Left ventricle myocardium inferior (tissue), 1 donor: ENCODE measurements at regions not wholly inside any gene's neighbourhood (a gene's known extent, or its start where the extent isn't known, plus 50 kb on each side); places are given as distances from the start of the nearest gene placed in this dataset.

Source experiments
- DNase-seq: peaks from one replicate; pipeline ENCODE4 v3.0.0-alpha.2; 2020
- H3K27ac ChIP-seq: fragments of 200-600 bp; replicated peaks from 2 replicates; pipeline ENCODE4 v1.8.0; 2021
- H3K27me3 ChIP-seq: fragments of 200-600 bp; 2 replicates; pipeline ENCODE4 v1.8.0; 2021; ENCODE audit warnings: low read depth
- H3K36me3 ChIP-seq: fragments of 200-600 bp; 2 replicates; pipeline ENCODE4 v1.8.0; 2021
- H3K4me1 ChIP-seq: fragments of 200-600 bp; 2 replicates; pipeline ENCODE4 v1.8.0; 2021
- H3K4me3 ChIP-seq: fragments of 200-600 bp; 2 replicates; pipeline ENCODE4 v1.8.0; 2021; ENCODE audit warnings: mild to moderate bottlenecking, moderate library complexity
- H3K9me3 ChIP-seq: fragments of 200-600 bp; replicated peaks from 2 replicates; pipeline ENCODE4 v1.8.0; 2021
- intact Hi-C: fragments of 100-400 bp; cut with micrococcal nuclease; formaldehyde crosslinking; loops from one replicate; pipeline ENCODE4 v1.11.0; 2022
- TF ChIP-seq, protein P1 (sequence below): fragments of 200-600 bp; IDR thresholded peaks from 2 replicates; pipeline ENCODE4 v1.8.0; 2021; ENCODE audit warnings: antibody characterized with exemption, mild to moderate bottlenecking, borderline replicate concordance
- donor health status: DM: no; HTN: yes; CAD: no; lungs with severe emphysema.

DNA sequence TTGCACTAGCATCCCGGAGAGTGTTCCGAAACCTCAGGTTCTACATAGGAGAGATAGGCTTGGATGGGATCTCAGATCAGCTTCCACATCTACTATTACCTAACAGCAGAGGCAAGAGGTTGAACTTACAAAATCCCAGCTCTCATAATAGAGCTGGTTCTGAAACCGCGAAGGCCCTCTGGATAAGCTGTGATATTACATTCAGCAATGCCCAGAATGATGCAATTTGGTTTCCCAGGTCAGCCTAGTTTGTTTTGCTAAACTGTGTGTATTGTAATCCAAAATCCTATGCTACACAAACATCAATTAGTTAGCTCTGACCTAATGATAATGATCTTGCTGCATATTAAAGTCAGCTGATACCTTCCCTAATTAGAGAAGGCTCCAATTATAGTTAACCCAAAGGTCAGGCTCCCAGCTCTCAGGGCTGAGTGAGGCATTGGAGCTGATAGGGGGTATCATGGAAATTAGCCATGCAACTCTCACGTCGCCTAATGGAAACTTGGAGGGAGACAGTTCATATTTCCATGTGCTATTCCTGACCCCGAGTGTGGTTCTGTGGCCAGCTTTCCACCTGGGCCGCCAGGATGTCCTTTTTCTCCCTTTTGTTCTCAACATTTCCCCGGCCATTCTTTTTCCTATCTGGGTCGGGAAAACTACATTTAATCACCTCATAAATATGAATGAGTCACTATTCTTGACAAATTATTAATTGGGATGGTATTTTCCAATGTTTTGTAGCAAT, 278.4 kb upstream of the IRX1 start:
- TF ChIP-seq, protein P1, sequence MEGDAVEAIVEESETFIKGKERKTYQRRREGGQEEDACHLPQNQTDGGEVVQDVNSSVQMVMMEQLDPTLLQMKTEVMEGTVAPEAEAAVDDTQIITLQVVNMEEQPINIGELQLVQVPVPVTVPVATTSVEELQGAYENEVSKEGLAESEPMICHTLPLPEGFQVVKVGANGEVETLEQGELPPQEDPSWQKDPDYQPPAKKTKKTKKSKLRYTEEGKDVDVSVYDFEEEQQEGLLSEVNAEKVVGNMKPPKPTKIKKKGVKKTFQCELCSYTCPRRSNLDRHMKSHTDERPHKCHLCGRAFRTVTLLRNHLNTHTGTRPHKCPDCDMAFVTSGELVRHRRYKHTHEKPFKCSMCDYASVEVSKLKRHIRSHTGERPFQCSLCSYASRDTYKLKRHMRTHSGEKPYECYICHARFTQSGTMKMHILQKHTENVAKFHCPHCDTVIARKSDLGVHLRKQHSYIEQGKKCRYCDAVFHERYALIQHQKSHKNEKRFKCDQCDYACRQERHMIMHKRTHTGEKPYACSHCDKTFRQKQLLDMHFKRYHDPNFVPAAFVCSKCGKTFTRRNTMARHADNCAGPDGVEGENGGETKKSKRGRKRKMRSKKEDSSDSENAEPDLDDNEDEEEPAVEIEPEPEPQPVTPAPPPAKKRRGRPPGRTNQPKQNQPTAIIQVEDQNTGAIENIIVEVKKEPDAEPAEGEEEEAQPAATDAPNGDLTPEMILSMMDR, result no peak
- DNase-seq, result no peak
- Histone ChIP-seq H3K27me3 (peaks cover 39% of the 10 kb centered on the region), H3K36me3 (no peaks in the 10 kb centered on the region), H3K4me1 (no peaks in the 10 kb centered on the region), H3K4me3 (no peak overlapping the region), H3K27ac (no peak overlapping the region), H3K9me3 (peaks cover 10% of the 10 kb centered on the region)
- intact Hi-C loops, result no loop called here

DNA sequence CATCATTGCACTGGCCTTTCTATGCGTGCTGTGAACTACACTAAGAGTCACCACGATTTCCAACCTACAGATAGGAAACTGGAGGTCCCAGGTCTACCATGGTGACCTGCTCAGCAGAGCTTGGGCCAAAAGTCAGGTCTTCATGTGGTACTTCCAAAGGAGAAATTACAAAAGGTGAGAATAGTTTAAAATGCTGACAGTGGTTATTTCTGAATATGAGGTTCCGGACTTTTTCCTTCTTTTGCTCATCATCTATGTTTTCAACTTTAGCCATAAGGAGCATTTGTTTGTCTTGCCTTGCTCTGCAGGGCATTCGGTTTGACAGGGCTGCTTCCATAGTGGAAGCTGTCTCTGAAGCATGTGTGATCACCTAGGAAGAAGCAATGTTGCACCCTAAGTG, 282.1 kb upstream of the IRX1 start:
- intact Hi-C loops, result no loop called here
- Histone ChIP-seq H3K9me3 (peaks cover 19% of the 10 kb centered on the region), H3K36me3 (no peaks in the 10 kb centered on the region), H3K4me3 (no peak overlapping the region), H3K27ac (no peak overlapping the region), H3K27me3 (peaks cover 36% of the 10 kb centered on the region), H3K4me1 (no peaks in the 10 kb centered on the region)
- no peak for DNase-seq
- TF ChIP-seq, protein P1, result no peak

DNA sequence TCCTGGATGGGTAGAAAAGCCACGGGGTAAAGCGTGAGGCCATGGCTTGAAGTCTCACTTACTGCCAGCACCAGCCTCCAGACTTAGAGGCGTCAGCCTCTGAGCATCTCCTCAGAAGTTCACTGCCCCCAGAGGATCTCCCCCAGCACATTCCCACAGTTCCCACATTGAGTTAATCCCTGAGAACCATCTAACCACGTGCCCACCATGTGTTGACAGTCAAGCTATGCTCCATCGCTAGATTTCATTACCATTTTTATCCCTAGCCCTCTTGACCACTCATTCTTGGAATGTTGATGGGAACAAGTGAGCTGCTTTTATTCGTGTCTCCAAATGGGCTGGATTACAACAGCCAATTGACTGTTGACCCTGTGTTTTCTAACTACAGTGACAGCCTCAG, 283.3 kb upstream of the IRX1 start:
- peaks cover 36% of the 10 kb centered on the region for H3K27me3 ChIP-seq

DNA sequence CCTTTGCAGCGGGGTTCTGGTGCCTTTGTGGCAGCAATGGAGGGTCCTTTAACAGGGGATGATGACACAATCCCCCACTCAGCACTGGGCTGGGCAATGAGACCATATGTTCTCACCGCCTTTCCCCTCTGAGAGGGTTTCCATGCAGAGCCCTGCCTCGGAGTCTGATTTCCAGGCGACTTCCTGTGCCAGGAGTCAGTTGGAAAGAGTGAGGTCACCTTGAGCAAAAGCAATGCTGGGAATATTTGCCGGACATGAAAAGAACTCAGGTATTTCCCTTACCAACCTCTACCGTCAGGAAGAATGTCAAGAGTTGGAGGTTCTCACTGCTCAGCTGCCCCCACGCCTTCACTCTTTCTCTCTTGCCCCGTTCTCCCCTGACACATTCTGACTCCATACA, 284.2 kb upstream of the IRX1 start:
- DNase-seq, result no peak

More for the DNA sequence above, 283.3 kb upstream of the IRX1 start:
- Histone ChIP-seq H3K36me3 (no peaks in the 10 kb centered on the region), H3K9me3 (peaks cover 19% of the 10 kb centered on the region), H3K27ac (no peak overlapping the region), H3K4me3 (no peak overlapping the region), H3K4me1 (no peaks in the 10 kb centered on the region)
- DNase-seq, result no peak
- intact Hi-C loops, result no loop called here
- TF ChIP-seq, protein P1, result no peak

DNA sequence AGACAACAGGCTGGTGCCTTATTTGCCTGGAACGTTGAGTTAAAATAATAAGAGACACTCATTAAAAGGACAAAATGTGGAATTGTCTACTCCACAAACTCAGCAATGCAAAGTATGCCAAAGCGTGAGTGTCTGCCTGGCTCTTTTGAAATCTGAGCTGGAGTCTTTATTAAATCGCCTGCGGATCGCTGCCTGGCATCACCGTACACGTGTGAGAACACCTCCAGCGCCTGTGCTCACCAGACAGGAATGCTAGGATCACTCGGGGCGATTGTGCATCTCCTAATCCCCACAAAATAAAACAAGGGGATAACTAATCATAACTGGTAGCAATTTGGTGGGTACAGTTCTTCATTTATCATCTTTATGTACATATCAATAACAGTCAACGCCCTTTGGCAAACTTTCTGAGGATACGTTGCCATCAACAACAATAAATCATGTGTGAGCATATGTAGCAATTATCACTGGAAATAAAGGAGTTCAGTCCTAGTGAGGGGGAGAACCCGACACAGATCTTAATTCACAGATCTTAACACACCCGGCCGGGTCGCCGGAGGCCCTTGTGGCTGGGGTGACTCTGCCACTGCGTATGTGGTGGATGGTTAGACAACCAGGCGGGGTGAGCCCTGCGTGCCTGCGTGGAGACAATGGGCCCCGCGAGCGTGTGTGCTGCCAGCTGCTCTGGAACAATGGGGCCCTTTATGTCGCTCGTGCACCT, 284.9 kb upstream of the IRX1 start:
- no peak for DNase-seq
- intact Hi-C loops, result no loop called here
- Histone ChIP-seq H3K9me3 (peaks cover 19% of the 10 kb centered on the region), H3K4me3 (no peak overlapping the region), H3K27ac (no peak overlapping the region), H3K36me3 (no peaks in the 10 kb centered on the region), H3K27me3 (peaks cover 34% of the 10 kb centered on the region), H3K4me1 (no peaks in the 10 kb centered on the region)
- TF ChIP-seq, protein P1, result no peak

More for the DNA sequence above, 284.2 kb upstream of the IRX1 start:
- Histone ChIP-seq H3K9me3 (peaks cover 19% of the 10 kb centered on the region), H3K36me3 (no peaks in the 10 kb centered on the region), H3K4me3 (no peak overlapping the region), H3K27ac (no peak overlapping the region), H3K27me3 (peaks cover 36% of the 10 kb centered on the region), H3K4me1 (no peaks in the 10 kb centered on the region)
- intact Hi-C loops, result no loop called here
- TF ChIP-seq, protein P1, result no peak
